Heart right ventricle (tissue), 16 donors: ENCODE measurements at regions not wholly inside any gene's neighbourhood (a gene's known extent, or its start where the extent isn't known, plus 50 kb on each side); places are given as distances from the start of the nearest gene placed in this dataset.

ENCODE experiments used
- ATAC-seq, 8 donors: fragments of 200-7000 bp; cut with Tn5 transposase; one replicate each; pipeline ENCODE4 v1.9.1; 2020; ENCODE audit warnings: mild to moderate bottlenecking in 8 of 8, moderate library complexity in 8 of 8, moderate number of reproducible peaks in 1 of 8
- DNase-seq, 2 donors: peaks; one replicate each; pipeline ENCODE4 v3.0.0-alpha.2; 2020
- H3K27ac ChIP-seq, 10 donors: fragments of 200-600 bp; sonication (generic) in 2 of 10; one replicate each; pipeline versions ENCODE4 v1.5.0 to v1.8.0; 2020 to 2022; ENCODE audit warnings: mild to moderate bottlenecking in 3 of 10
- H3K27me3 ChIP-seq, 7 donors: fragments of 200-600 bp; one replicate each; pipeline ENCODE4 v1.8.0; 2021 to 2022; ENCODE audit warnings: mild to moderate bottlenecking in 2 of 7
- H3K36me3 ChIP-seq, 9 donors: fragments of 200-600 bp; sonication (generic) in 1 of 9; one replicate each; pipeline versions ENCODE4 v1.5.0 to v1.8.0; 2020 to 2022; ENCODE audit warnings: mild to moderate bottlenecking in 2 of 9
- H3K4me1 ChIP-seq, 9 donors: fragments of 200-600 bp; sonication (generic) in 1 of 9; one replicate each; pipeline versions ENCODE4 v1.5.0 to v1.8.0; 2020 to 2022; ENCODE audit warnings: mild to moderate bottlenecking in 4 of 9
- H3K4me3 ChIP-seq, 10 donors: fragments of 200-600 bp; sonication (generic) in 2 of 10; one replicate each; pipeline versions ENCODE4 v1.5.0 to v1.8.0; 2020 to 2022; ENCODE audit warnings: mild to moderate bottlenecking in 7 of 10, moderate library complexity in 2 of 10
- H3K9me3 ChIP-seq, 11 donors: fragments of 200-600 bp in 10 of 11; sonication (generic) in 2 of 11; one replicate each; pipeline versions ENCODE4 v1.5.0 to v1.8.0; 2013 to 2022; ENCODE audit warnings: mild to moderate bottlenecking in 2 of 11, control low read depth in 1 of 11, moderate library complexity in 1 of 11
- WGBS, 2 donors: extraction: QIAGEN DNeasy Blood & Tissue Kit; methylation state at CpG; one replicate each; pipeline ENCODE4 v1.1.7; 2013; ENCODE audit warnings: inconsistent platforms in 1 of 2; 5-methylcytosine and 5-hydroxymethylcytosine counted together
- intact Hi-C, 10 donors: fragments of 100-400 bp; cut with DNase I; formaldehyde crosslinking; loops; one replicate each; pipeline versions ENCODE4 v1.11.1 to v1.14.2; 2022
- TF ChIP-seq, protein P1 (sequence below), 9 donors: fragments of 200-600 bp; sonication (generic) in 2 of 9; IDR thresholded peaks; one replicate each; pipeline versions ENCODE4 v1.5.0 to v1.8.0; 2021 to 2022; ENCODE audit warnings: antibody characterized with exemption in 9 of 9, mild to moderate bottlenecking in 5 of 9, moderate library complexity in 1 of 9
- donor health status: Arrhythmogenic right ventricular cardiomyopathy.
- donor health status: ischemic (EF 13 %, LVEDD 7.1; RV severe dilation, severe dysfunction).
- donor health status: healthy with polysubstance abuse.
- donor health status: DM: no; HTN: yes; CAD: no.
- donor health status: DM: no; HTN: no; CAD: no.
- donor health status: ischemic (EF 25% LVEDD 6.9; RV normal size, moderate dysfunction).
- donor health status: ischemic (EF 25% LVEDD 5.7; RV mildly dilated, moderate dysfunction).
- donor health status: healthy.
- donor health status: DM: yes; HTN: yes; CAD: no.
- donor health status: Ischemic cardiomyopathy.
- donor health status: ischemic (EF 35%, LVEDD 5.7; RV mildly dilated, moderate dysfunction).
- donor health status: nonischemic (EF 11% LVEDD 7.7; RV severe dilation, severe dysfunction).
- donor health status: DM: yes; HTN: yes; CAD: no.
- donor health status: PGD.
- donor health status: ischemic (EF 29% LVEDD 5.4; RV normal size, mild dysfunction).
- donor health status: nonischemic (EF 23%, LVEDD 6.1; RV moderate dilation, normal function).

DNA sequence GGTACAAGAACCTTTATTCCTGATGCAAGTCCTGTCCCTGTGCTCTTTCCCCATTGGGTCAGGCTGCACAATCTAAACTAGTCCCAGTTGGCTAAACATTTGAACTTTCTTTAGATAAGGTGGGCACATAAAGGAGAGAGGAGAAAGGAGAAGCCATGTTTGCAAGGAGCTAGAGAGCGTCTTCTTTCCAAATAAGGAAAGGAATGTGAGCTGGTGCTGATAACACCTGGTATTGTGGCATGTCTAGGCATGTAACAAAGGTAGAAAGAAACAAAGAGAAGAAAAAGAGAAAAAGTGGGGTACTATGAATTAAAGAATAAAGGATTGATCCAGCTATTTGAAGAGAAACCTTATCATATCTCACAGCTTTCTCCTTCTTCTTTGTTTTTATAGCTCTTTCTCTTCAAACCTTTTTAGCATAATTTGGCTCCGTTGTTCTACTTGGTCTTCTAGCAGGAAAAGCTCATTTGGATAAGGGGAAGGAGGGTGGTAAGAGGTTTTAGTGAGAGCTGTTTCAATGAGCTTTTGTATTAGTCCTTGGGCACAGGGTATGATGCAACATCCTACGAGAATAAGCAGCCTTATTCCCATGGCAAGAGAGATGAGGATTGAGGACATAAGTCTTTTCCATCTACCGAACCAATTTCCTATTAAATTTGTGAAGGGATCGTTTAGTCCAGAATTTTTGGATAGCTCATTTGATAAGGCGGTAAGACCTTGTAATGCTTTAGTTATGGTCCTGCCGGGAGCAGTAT is 415.5 kb upstream of the MAN1A1 start:
- DNase-seq, result no peak
- WGBS, 2 donors, result 86 to 87% methylated on average over 7 of the region's 7 CpGs
- no peak for ATAC-seq
- H3K4me3 ChIP-seq, result no peak overlapping the region
- no peaks in the 10 kb centered on the region for H3K36me3 ChIP-seq
- H3K27me3 ChIP-seq, result no peaks in the 10 kb centered on the region
- no peaks in the 10 kb centered on the region for H3K4me1 ChIP-seq
- no peak overlapping the region for H3K27ac ChIP-seq
- TF ChIP-seq, protein P1, sequence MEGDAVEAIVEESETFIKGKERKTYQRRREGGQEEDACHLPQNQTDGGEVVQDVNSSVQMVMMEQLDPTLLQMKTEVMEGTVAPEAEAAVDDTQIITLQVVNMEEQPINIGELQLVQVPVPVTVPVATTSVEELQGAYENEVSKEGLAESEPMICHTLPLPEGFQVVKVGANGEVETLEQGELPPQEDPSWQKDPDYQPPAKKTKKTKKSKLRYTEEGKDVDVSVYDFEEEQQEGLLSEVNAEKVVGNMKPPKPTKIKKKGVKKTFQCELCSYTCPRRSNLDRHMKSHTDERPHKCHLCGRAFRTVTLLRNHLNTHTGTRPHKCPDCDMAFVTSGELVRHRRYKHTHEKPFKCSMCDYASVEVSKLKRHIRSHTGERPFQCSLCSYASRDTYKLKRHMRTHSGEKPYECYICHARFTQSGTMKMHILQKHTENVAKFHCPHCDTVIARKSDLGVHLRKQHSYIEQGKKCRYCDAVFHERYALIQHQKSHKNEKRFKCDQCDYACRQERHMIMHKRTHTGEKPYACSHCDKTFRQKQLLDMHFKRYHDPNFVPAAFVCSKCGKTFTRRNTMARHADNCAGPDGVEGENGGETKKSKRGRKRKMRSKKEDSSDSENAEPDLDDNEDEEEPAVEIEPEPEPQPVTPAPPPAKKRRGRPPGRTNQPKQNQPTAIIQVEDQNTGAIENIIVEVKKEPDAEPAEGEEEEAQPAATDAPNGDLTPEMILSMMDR (IDR thresholded peaks at IDR 0.05), result no peak
- no peaks in the 10 kb centered on the region for H3K9me3 ChIP-seq
- intact Hi-C loops, result no loop called here

DNA sequence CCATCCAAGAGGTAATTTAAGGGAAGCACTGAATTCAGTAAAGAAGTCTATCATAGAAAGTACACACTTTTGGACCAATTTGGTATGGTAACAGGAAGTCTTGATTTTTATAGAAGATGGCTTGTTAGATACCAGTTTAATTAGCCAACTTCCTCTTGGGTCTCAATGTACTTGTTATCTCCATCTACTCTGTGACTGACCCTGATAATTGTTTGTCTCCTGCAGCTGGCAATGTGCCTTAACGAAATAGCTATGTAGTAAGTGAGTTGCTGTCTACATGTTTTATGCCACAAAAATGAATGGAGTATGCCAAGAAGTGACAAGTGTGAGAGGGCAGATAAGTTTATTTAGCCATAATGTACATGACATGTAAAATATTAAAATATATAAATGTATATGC is 410.5 kb upstream of the MAN1A1 start:
- TF ChIP-seq, protein P1 (IDR thresholded peaks at IDR 0.05), result no peak
- H3K27me3 ChIP-seq, result no peaks in the 10 kb centered on the region
- 40 to 54% methylated on average over 1 of the region's 1 CpG for WGBS, 2 donors
- no peaks in the 10 kb centered on the region for H3K9me3 ChIP-seq
- no peaks in the 10 kb centered on the region for H3K4me1 ChIP-seq
- no peak overlapping the region for H3K27ac ChIP-seq
- no peak for ATAC-seq
- H3K4me3 ChIP-seq, result no peak overlapping the region
- no peaks in the 10 kb centered on the region for H3K36me3 ChIP-seq
- intact Hi-C loops, result no loop called here
- DNase-seq, result no peak

DNA sequence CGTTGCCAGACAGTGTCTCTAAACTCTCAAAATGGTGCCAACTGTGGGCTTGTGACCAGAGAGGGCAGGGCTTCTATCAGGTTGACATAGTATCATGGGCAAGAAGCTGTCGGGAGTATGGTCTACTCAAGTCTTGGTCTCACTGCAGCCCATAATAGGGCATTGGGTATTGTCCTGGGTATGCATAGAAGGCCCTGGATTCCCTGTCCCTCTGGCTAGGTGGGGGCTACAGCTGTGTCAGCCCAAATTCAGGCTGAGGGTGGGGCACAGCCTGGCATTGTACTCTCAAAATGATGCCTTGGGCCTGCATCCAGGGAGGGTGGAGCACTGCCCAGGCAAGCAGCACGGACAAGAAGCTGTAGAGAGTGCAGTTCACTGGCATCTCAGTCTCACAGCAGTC is 408.8 kb upstream of the MAN1A1 start:
- TF ChIP-seq, protein P1 (IDR thresholded peaks at IDR 0.05), result no peak
- Histone ChIP-seq H3K36me3 (no peaks in the 10 kb centered on the region), H3K9me3 (peaks cover 0 to under 1% (median 0%) of the 10 kb centered on the region in 11 donors), H3K27me3 (no peaks in the 10 kb centered on the region), H3K4me3 (no peak overlapping the region), H3K27ac (no peak overlapping the region), H3K4me1 (no peaks in the 10 kb centered on the region)
- no peak for ATAC-seq
- no peak for DNase-seq
- WGBS, 2 donors, result 85 to 86% methylated on average over 3 of the region's 3 CpGs
- intact Hi-C loops, result no loop called here

DNA sequence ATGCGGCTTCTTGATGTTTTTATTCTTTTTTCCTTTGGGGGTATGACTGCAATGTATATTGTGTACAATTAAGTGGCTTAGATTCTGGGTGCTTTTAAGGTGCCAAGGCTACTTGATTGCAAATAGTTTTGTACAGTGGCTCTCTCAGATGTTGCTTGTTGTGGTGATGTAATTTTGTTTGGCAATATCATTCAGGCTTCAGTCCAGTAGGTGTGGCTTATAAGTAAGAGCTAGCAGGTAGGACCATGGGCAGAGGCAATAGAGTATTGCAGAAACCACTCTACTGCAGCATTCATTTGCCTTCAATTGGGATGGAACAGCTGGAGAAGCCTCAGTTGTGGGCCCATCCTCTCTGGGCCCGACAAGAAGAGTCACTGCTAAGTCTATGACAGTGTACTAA is 407.9 kb upstream of the MAN1A1 start:
- intact Hi-C loops, result no loop called here
- 84 to 85% methylated on average over 2 of the region's 2 CpGs for WGBS, 2 donors
- Histone ChIP-seq H3K4me1 (no peaks in the 10 kb centered on the region), H3K27me3 (no peaks in the 10 kb centered on the region), H3K27ac (no peak overlapping the region), H3K4me3 (no peak overlapping the region), H3K9me3 (peaks cover 0 to 5% (median 0%) of the 10 kb centered on the region in 11 donors), H3K36me3 (no peaks in the 10 kb centered on the region)
- DNase-seq (no peak), ATAC-seq (no peak)
- TF ChIP-seq, protein P1 (IDR thresholded peaks at IDR 0.05), result no peak
